Neural crest cell (in vitro differentiated cells): ENCODE measurements at regions not wholly inside any gene's neighbourhood (a gene's known extent, or its start where the extent isn't known, plus 50 kb on each side); places are given as distances from the start of the nearest gene placed in this dataset.

Experiments
- DNase-seq: peaks from one replicate; pipeline ENCODE4 v3.0.0; 2021; ENCODE audit warnings: low read depth, mixed read lengths, low spot score
- H3K27ac Mint-ChIP-seq: one replicate; pipeline ENCODE4 v1.8.0; 2021; ENCODE audit warnings: mild to moderate bottlenecking, mixed read lengths; ENCODE audit not compliant: unreplicated experiment
- H3K27me3 Mint-ChIP-seq: 2 replicates; pipeline ENCODE4 v1.8.0; 2021; ENCODE audit warnings: low read depth, mild to moderate bottlenecking, mixed read lengths
- H3K36me3 Mint-ChIP-seq: 2 replicates; pipeline ENCODE4 v1.8.0; 2021; ENCODE audit warnings: low read depth, mild to moderate bottlenecking, mixed read lengths
- H3K4me1 Mint-ChIP-seq: 2 replicates; pipeline ENCODE4 v1.8.0; 2021; ENCODE audit warnings: mixed read lengths
- H3K4me3 Mint-ChIP-seq: one replicate; pipeline ENCODE4 v1.8.0; 2021; ENCODE audit warnings: mild to moderate bottlenecking, mixed read lengths
- H3K9me3 Mint-ChIP-seq: 2 replicates; pipeline ENCODE4 v1.8.0; 2021; ENCODE audit warnings: mixed read lengths
- TF ChIP-seq, protein P1 (sequence below): fragments of 200-600 bp; sonication (generic); conservative IDR thresholded peaks from 2 replicates; pipeline ENCODE4 v1.5.0; 2021; ENCODE audit warnings: antibody characterized with exemption, mild to moderate bottlenecking

DNA sequence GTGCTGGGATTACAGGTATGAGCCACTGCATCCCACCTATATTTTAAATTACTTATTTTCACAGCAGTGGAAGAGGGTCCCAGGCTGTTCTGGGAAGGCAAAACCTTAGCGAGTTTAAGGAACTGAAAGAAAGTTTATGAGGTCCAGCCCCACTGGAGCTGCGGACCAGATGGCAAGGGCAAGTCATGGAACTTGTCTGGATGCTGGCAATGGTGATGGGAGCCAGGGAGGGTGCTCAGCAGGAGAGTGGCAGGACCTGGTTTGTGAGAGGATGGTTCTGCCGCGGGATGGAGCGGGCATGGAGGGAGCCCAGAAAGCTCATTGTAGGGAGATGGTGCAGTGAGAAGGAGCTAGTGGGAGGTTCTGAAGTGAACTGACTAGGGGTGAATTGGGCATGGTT, 50.6 kb upstream of the SLC45A1 start:
- peaks cover 10% of the 10 kb centered on the region for H3K4me1 Mint-ChIP-seq
- TF ChIP-seq, protein P1, sequence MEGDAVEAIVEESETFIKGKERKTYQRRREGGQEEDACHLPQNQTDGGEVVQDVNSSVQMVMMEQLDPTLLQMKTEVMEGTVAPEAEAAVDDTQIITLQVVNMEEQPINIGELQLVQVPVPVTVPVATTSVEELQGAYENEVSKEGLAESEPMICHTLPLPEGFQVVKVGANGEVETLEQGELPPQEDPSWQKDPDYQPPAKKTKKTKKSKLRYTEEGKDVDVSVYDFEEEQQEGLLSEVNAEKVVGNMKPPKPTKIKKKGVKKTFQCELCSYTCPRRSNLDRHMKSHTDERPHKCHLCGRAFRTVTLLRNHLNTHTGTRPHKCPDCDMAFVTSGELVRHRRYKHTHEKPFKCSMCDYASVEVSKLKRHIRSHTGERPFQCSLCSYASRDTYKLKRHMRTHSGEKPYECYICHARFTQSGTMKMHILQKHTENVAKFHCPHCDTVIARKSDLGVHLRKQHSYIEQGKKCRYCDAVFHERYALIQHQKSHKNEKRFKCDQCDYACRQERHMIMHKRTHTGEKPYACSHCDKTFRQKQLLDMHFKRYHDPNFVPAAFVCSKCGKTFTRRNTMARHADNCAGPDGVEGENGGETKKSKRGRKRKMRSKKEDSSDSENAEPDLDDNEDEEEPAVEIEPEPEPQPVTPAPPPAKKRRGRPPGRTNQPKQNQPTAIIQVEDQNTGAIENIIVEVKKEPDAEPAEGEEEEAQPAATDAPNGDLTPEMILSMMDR: no peak
- no peak for DNase-seq
- no peaks in the 10 kb centered on the region for H3K9me3 Mint-ChIP-seq
- H3K36me3 Mint-ChIP-seq: no peaks in the 10 kb centered on the region
- H3K27ac Mint-ChIP-seq: no peak overlapping the region
- H3K4me3 Mint-ChIP-seq: no peak overlapping the region
- H3K27me3 Mint-ChIP-seq: peaks cover 22% of the 10 kb centered on the region

DNA sequence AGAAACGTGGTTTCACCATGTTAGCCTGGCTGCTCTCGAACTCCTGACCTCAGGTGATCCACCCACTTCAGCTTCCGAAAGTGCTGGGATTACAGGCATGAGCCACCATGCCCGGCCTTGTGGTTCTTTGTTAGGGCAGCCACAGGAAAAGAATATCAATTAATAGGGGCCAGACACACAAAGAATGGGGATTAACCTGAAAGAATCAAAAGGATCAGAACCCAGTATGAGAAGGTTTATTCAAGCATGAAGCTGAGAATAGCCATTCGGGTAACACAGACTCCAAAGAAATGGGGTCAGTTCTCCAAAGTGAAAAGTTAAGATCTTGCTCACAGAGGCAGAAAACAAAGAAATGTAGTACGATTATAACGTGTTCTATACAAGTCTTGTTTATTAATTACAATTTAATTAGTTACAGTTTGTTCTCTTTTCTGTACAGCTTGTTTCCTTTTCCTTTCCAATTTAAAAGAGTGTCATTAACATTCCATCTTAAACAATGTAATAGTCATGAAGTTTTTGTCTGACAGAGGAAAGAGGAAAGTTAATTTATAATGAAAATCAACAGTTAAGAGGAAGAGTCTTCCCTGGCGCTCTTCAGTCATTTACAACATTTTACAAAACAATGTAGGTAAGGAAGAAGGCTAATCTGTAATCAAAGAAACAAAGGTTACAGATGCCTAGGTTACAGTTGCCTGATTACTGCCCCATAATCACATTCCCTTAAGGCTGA, 51.3 kb upstream of the SLC45A1 start:
- H3K27ac Mint-ChIP-seq: no peak overlapping the region
- H3K27me3 Mint-ChIP-seq: peaks cover 22% of the 10 kb centered on the region
- no peak overlapping the region for H3K4me3 Mint-ChIP-seq
- TF ChIP-seq, protein P1: no peak
- peaks cover 10% of the 10 kb centered on the region for H3K4me1 Mint-ChIP-seq
- H3K9me3 Mint-ChIP-seq: no peaks in the 10 kb centered on the region
- H3K36me3 Mint-ChIP-seq: no peaks in the 10 kb centered on the region
- DNase-seq: no peak

DNA sequence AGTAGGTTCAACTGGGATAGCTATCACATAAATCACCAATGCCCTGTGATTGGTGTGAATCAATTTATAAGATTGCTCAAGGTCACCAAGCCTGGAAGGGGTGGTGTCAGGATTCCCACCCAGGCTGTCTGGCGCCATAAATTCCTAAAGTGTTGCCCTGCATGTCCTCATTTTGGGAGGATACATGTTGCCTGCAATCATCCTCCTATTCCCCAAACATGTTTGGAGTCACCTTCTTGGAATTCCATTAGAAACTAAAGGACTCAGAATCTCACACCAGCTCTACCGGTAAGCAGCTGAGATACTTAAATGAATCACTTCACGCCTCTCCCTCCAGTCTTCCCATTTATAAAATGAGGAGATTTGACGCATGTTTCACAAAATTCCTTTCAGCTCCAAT, 54.1 kb upstream of the SLC45A1 start:
- TF ChIP-seq, protein P1: no peak
- Mint-ChIP-seq H3K27me3 (peaks cover 16% of the 10 kb centered on the region), H3K4me1 (peaks cover 7% of the 10 kb centered on the region), H3K4me3 (no peak overlapping the region), H3K27ac (no peak overlapping the region), H3K36me3 (no peaks in the 10 kb centered on the region), H3K9me3 (no peaks in the 10 kb centered on the region)
- DNase-seq: no peak

DNA sequence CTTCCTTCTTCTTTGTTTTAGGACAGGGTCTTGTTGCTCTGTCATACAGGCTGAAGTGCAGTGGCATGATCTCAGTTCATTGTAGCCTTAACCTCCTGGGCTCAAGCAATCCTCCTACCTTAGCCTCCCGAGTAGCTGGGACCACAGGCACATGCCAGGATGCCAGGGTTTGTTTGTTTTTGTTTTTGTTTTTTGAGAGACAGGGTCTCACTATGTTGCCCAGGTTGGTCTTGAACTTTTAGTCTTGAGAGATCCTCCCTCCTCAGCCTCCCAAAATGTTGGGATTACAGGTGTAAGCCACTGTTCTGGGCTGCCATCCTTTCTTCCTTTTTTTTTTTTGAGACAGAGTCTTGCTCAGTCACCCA, 56.5 kb upstream of the SLC45A1 start:
- H3K36me3 Mint-ChIP-seq: no peaks in the 10 kb centered on the region
- no peak for DNase-seq
- peaks cover under 1% of the 10 kb centered on the region for H3K9me3 Mint-ChIP-seq
- peaks cover 2% of the 10 kb centered on the region for H3K4me1 Mint-ChIP-seq
- H3K27ac Mint-ChIP-seq: no peak overlapping the region
- peaks cover 8% of the 10 kb centered on the region for H3K27me3 Mint-ChIP-seq
- TF ChIP-seq, protein P1: no peak
- H3K4me3 Mint-ChIP-seq: no peak overlapping the region

DNA sequence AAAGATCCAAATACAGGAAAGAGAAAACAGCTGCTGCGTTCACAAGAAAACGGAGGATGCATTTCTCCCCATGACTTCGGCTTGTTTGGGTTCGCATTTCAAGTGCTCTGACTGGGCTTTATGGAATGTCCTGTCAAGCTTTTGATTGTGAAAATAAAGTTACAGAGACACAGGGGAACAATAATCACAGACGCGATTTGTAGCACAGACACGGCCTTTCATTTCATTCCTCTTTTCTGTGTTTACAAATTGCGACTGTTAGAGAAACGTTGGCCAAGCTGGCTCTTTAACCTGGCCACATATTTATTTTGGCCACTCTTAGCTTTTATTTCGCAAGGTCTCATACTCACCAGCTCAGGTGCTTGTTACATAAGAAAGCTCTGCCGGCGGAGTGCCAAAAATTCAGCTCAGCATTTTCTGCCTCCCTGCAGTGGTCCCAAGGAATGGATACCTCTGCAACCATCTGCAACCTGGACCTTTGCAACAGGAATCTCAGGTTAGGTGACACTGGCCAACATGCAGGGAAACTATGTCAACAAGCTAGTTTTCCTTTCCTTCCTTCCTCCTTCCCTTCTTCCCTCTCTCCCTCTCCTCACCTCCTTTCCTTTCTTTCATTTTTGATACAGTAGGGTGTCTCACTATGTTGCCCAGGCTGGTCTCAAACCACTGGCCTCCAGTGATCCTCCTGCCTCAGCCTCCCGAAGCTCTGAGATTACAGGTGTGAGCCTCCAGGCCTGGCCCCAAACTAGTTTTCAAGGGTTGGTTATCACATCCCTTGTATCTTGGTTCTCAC, 58.2 kb upstream of the SLC45A1 start:
- H3K9me3 Mint-ChIP-seq: peaks cover 4% of the 10 kb centered on the region
- no peak overlapping the region for H3K27ac Mint-ChIP-seq
- peaks cover 8% of the 10 kb centered on the region for H3K27me3 Mint-ChIP-seq

More for the DNA sequence above, 58.2 kb upstream of the SLC45A1 start:
- H3K4me3 Mint-ChIP-seq: no peak overlapping the region
- no peak for DNase-seq
- TF ChIP-seq, protein P1: no peak
- no peaks in the 10 kb centered on the region for H3K36me3 Mint-ChIP-seq
- no peaks in the 10 kb centered on the region for H3K4me1 Mint-ChIP-seq
